Mesendoderm (in vitro differentiated cells): ENCODE measurements at regions not wholly inside any gene's neighbourhood (a gene's known extent, or its start where the extent isn't known, plus 50 kb on each side); places are given as distances from the start of the nearest gene placed in this dataset.

ENCODE experiments used
- DNase-seq: peaks from one replicate; pipeline ENCODE4 v3.0.0; 2013
- H2AK5ac ChIP-seq: 2 replicates; pipeline ENCODE4 v1.6.1; 2013; ENCODE audit warnings: low read length, inconsistent platforms
- H2BK120ac ChIP-seq: 2 replicates; pipeline ENCODE4 v1.6.1; 2013; ENCODE audit warnings: low read depth, mild to moderate bottlenecking, low read length, moderate library complexity, mixed read lengths
- H2BK15ac ChIP-seq: replicated peaks from 2 replicates; pipeline ENCODE4 v1.6.1; 2013; ENCODE audit warnings: low read depth, mild to moderate bottlenecking, moderate library complexity
- H2BK5ac ChIP-seq: 2 replicates; pipeline ENCODE4 v1.6.1; 2013; ENCODE audit warnings: low read length, inconsistent platforms
- H3K18ac ChIP-seq: 2 replicates; pipeline ENCODE4 v1.6.1; 2013; ENCODE audit warnings: mild to moderate bottlenecking, low read length, mixed read lengths
- H3K23ac ChIP-seq: one replicate; pipeline ENCODE4 v1.6.1; 2013; ENCODE audit warnings: low read length
- H3K27ac ChIP-seq: 2 replicates; pipeline ENCODE4 v1.5.1; 2013; ENCODE audit warnings: low read depth, mild to moderate bottlenecking, inconsistent platforms, low read length, moderate library complexity
- H3K27me3 ChIP-seq: 2 replicates; pipeline ENCODE4 v1.6.1; 2013; ENCODE audit warnings: low read length, control low read depth, mild to moderate bottlenecking, inconsistent platforms; ENCODE audit not compliant: insufficient read depth, poor library complexity
- H3K36me3 ChIP-seq: 2 replicates; pipeline ENCODE4 v1.6.1; 2013; ENCODE audit warnings: low read length, inconsistent platforms; ENCODE audit not compliant: control insufficient read depth, insufficient read depth
- H3K4ac ChIP-seq: one replicate; pipeline ENCODE4 v1.6.1; 2013; ENCODE audit warnings: low read depth, mild to moderate bottlenecking, low read length, moderate library complexity
- H3K4me1 ChIP-seq: 2 replicates; pipeline ENCODE4 v1.6.1; 2013; ENCODE audit warnings: low read depth, low read length, inconsistent platforms; ENCODE audit not compliant: control insufficient read depth
- H3K4me2 ChIP-seq: 2 replicates; pipeline ENCODE4 v1.6.1; 2013; ENCODE audit warnings: low read length
- H3K4me3 ChIP-seq: 2 replicates; pipeline ENCODE4 v1.5.1; 2013; ENCODE audit warnings: mild to moderate bottlenecking, low read length
- H3K56ac ChIP-seq: one replicate; pipeline ENCODE4 v1.6.1; 2013; ENCODE audit warnings: low read length
- H3K79me1 ChIP-seq: 2 replicates; pipeline ENCODE4 v1.6.1; 2013; ENCODE audit warnings: low read length, inconsistent platforms
- H3K79me2 ChIP-seq: 2 replicates; pipeline ENCODE4 v1.6.1; 2013; ENCODE audit warnings: mild to moderate bottlenecking, low read length; ENCODE audit not compliant: control insufficient read depth, insufficient read depth
- H3K9ac ChIP-seq: 2 replicates; pipeline ENCODE4 v1.6.1; 2013; ENCODE audit warnings: low read length, inconsistent platforms
- H4K5ac ChIP-seq: one replicate; pipeline ENCODE4 v1.6.1; 2013; ENCODE audit warnings: low read length
- H4K8ac ChIP-seq: one replicate; pipeline ENCODE4 v1.6.1; 2013; ENCODE audit warnings: low read depth, mild to moderate bottlenecking, control low read depth, low read length, moderate library complexity
- WGBS: extraction: QIAGEN DNeasy Blood & Tissue Kit; methylation state at CpG from one replicate; pipeline ENCODE4 v1.1.7; 2013; ENCODE audit warnings: low lambda C conversion rate, missing lambda C conversion rate; ENCODE audit not compliant: insufficient coverage; ENCODE audit errors: extremely low coverage; 5-methylcytosine and 5-hydroxymethylcytosine counted together

DNA sequence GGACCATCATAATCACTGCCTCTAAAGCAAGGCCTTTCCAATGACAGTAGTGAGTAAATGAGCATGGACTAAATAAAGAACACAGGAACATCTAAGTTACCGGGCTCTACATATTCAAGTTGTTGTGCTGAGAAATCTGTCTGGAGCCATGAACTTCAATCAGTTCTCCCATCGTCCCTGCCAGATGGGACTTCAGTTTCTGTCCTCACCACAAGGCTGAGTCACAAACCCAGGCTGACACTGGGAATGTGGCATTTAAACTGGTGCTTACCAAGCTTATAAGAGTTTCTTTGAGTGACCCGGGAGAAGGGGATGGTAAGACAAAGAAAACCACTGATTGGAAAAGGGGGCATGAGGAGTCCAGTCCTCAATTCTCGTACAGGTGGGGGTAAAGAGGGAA lies 497.0 kb downstream of the MAFB start:
- H4K5ac ChIP-seq, result no peak overlapping the region
- H3K18ac ChIP-seq, result no peak overlapping the region
- DNase-seq, result no peak
- no peaks in the 10 kb centered on the region for H3K4me1 ChIP-seq
- H3K23ac ChIP-seq, result no peak overlapping the region
- no peaks in the 10 kb centered on the region for H3K27me3 ChIP-seq
- H4K8ac ChIP-seq, result no peak overlapping the region
- H2AK5ac ChIP-seq, result no peak overlapping the region
- H3K27ac ChIP-seq, result no peak overlapping the region
- no peak overlapping the region for H3K4me2 ChIP-seq
- no peak overlapping the region for H2BK120ac ChIP-seq
- H3K56ac ChIP-seq, result no peak overlapping the region
- H3K36me3 ChIP-seq, result no peaks in the 10 kb centered on the region
- no peaks in the 10 kb centered on the region for H3K79me2 ChIP-seq
- no peak overlapping the region for H2BK5ac ChIP-seq
- H2BK15ac ChIP-seq, result no peak overlapping the region
- WGBS, result no CpG with 5 or more reads among the region's 4 CpGs
- H3K9ac ChIP-seq, result no peak overlapping the region
- no peak overlapping the region for H3K4ac ChIP-seq
- no peaks in the 10 kb centered on the region for H3K79me1 ChIP-seq
- no peak overlapping the region for H3K4me3 ChIP-seq

DNA sequence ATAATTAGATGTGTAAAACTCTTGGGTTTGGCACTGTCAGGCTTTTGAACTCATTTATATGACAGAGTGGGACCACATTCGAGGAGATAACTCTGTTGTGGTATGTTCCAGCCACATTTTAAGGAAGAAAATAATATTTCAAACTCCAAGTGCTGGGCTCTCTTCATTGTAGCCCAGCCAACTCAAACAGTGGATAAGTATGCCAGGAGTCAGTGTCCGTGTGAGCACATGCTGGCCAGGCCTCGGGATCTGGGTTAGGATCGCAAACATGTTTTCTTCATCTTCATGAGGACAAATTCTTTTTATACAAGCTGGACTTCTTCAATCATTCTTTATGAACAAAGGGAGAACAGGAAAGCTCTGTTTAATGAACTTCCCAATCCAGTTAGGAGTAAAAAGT lies 497.5 kb downstream of the MAFB start:
- Histone ChIP-seq H3K4me2 (no peak overlapping the region), H3K79me1 (no peaks in the 10 kb centered on the region), H3K36me3 (no peaks in the 10 kb centered on the region), H3K79me2 (no peaks in the 10 kb centered on the region), H3K4me3 (no peak overlapping the region), H3K4me1 (no peaks in the 10 kb centered on the region), H2BK15ac (no peak overlapping the region), H3K9ac (no peak overlapping the region), H3K27ac (no peak overlapping the region), H3K4ac (no peak overlapping the region), H3K23ac (no peak overlapping the region), H2BK5ac (no peak overlapping the region), H4K8ac (no peak overlapping the region), H3K27me3 (no peaks in the 10 kb centered on the region), H2AK5ac (no peak overlapping the region), H3K56ac (no peak overlapping the region), H4K5ac (no peak overlapping the region), H2BK120ac (no peak overlapping the region), H3K18ac (no peak overlapping the region)
- WGBS, result no CpG with 5 or more reads among the region's 4 CpGs
- no peak for DNase-seq

DNA sequence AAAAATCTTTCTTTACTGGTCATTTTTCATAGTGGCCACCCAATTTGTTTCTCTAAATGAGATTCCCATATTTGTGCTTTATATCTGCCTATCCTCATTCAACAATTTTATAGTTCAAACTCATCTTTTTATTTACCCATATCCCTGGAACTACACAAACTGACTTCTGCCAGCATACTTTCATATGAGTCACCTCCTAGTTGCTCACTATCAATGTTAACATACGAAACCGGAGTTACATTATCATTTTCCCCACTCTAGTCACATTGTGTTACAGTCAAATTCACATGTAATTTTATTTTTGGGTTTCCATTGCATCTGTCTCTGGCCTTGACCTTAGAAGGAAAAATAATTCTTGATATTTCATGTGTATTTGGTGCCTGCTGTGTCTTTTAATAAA lies 499.4 kb downstream of the MAFB start:
- no peak overlapping the region for H3K27ac ChIP-seq
- no peak for DNase-seq
- no peak overlapping the region for H2AK5ac ChIP-seq
- no peak overlapping the region for H2BK15ac ChIP-seq
- no peak overlapping the region for H3K9ac ChIP-seq
- no peaks in the 10 kb centered on the region for H3K4me1 ChIP-seq
- no peak overlapping the region for H3K4ac ChIP-seq
- no CpG with 5 or more reads among the region's 2 CpGs for WGBS
- H2BK5ac ChIP-seq, result no peak overlapping the region
- H3K18ac ChIP-seq, result no peak overlapping the region
- no peaks in the 10 kb centered on the region for H3K36me3 ChIP-seq
- no peak overlapping the region for H4K5ac ChIP-seq
- no peak overlapping the region for H3K4me3 ChIP-seq
- no peaks in the 10 kb centered on the region for H3K79me2 ChIP-seq
- no peak overlapping the region for H3K23ac ChIP-seq
- H3K4me2 ChIP-seq, result no peak overlapping the region
- no peaks in the 10 kb centered on the region for H3K27me3 ChIP-seq
- H2BK120ac ChIP-seq, result no peak overlapping the region
- no peak overlapping the region for H3K56ac ChIP-seq
- no peaks in the 10 kb centered on the region for H3K79me1 ChIP-seq
- H4K8ac ChIP-seq, result no peak overlapping the region

DNA sequence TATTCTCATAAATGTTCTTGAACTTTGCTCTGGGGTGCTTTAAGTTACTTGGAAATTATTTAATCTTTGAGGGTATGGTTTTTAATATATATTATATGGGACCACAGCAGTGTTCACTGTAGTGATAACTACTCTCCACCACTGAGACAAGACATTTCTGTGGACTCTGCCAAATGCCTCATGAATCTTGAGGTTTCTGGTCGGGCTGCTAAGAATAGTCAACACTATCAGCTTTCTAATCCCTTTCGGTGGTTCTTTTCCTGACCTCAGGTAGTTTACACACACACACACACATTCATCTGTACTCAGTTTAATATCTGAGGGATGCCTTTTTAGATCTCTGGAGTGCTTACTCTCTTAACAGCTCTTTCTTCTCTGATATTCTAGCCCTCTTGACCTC lies 500.7 kb downstream of the MAFB start:
- Histone ChIP-seq H3K27me3 (no peaks in the 10 kb centered on the region), H3K9ac (no peak overlapping the region), H3K4me2 (no peak overlapping the region), H4K5ac (no peak overlapping the region), H2BK15ac (no peak overlapping the region), H3K23ac (no peak overlapping the region), H3K79me1 (no peaks in the 10 kb centered on the region), H3K4me3 (no peak overlapping the region), H3K79me2 (no peaks in the 10 kb centered on the region), H2AK5ac (no peak overlapping the region), H3K4me1 (no peaks in the 10 kb centered on the region), H3K4ac (no peak overlapping the region), H3K27ac (no peak overlapping the region), H3K18ac (no peak overlapping the region), H3K36me3 (no peaks in the 10 kb centered on the region), H4K8ac (no peak overlapping the region), H2BK120ac (no peak overlapping the region), H2BK5ac (no peak overlapping the region), H3K56ac (no peak overlapping the region)
- DNase-seq, result no peak
- WGBS, result no CpG with 5 or more reads among the region's 2 CpGs

DNA sequence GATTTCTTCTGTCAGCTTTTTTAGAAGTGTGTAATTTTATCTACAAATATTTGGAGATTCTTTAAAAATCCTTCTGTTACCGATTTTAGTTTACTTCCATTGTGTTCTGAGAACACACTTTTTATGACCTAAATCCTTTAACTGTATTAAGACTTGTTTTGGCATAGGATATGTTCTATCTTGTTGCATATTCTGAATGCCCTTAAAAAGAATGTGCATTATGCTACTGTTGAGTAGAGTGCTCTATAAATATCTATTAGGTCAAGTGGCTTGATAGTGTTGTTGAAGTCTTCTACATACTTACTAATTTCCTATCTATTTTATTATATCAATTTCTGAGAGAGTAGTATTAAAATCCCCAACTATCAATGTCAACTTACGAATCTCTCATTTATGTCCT lies 502.2 kb downstream of the MAFB start:
- no peak overlapping the region for H3K9ac ChIP-seq
- H2AK5ac ChIP-seq, result no peak overlapping the region
- H4K8ac ChIP-seq, result no peak overlapping the region
- no peaks in the 10 kb centered on the region for H3K79me2 ChIP-seq
- H2BK120ac ChIP-seq, result no peak overlapping the region
- no peak overlapping the region for H3K23ac ChIP-seq
- no peaks in the 10 kb centered on the region for H3K79me1 ChIP-seq
- H3K56ac ChIP-seq, result no peak overlapping the region
- H3K18ac ChIP-seq, result no peak overlapping the region
- H3K4me1 ChIP-seq, result no peaks in the 10 kb centered on the region
- H3K27me3 ChIP-seq, result no peaks in the 10 kb centered on the region
- H4K5ac ChIP-seq, result no peak overlapping the region
- H3K36me3 ChIP-seq, result no peaks in the 10 kb centered on the region
- no peak overlapping the region for H2BK5ac ChIP-seq
- H3K27ac ChIP-seq, result no peak overlapping the region
- no peak overlapping the region for H2BK15ac ChIP-seq
- no peak overlapping the region for H3K4ac ChIP-seq
- no peak overlapping the region for H3K4me3 ChIP-seq
- no peak for DNase-seq
- no peak overlapping the region for H3K4me2 ChIP-seq
- no CpG with 5 or more reads among the region's 2 CpGs for WGBS

DNA sequence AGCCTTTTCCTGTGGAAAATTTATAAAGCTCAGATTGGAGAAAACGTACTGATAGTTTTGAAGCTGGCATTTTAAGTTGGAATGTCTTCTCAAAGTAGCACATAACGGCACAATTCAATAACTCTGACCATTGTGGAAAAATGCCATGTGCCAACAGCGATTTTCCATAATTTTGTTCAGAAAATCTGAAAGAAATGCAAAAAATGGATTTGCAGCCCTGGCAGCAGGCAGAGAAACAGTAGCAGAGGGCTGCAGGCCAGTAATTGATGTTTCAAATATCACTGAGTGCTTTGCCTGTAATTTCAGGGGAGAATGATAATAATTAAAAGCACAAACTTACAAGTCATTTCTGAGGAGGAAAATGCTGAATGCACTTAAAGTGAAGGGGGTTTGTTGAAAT lies 507.4 kb downstream of the MAFB start:
- H3K4ac ChIP-seq, result no peak overlapping the region
- no peak overlapping the region for H3K56ac ChIP-seq
- no peaks in the 10 kb centered on the region for H3K79me1 ChIP-seq
- no peak overlapping the region for H3K27ac ChIP-seq
- H3K4me2 ChIP-seq, result no peak overlapping the region
- no CpG with 5 or more reads among the region's 3 CpGs for WGBS
- H3K79me2 ChIP-seq, result no peaks in the 10 kb centered on the region
- no peak overlapping the region for H2BK15ac ChIP-seq
- no peaks in the 10 kb centered on the region for H3K36me3 ChIP-seq
- H2BK5ac ChIP-seq, result no peak overlapping the region
- H3K27me3 ChIP-seq, result no peaks in the 10 kb centered on the region
- no peak overlapping the region for H3K4me3 ChIP-seq
- H4K5ac ChIP-seq, result no peak overlapping the region
- no peak overlapping the region for H2AK5ac ChIP-seq
- H3K23ac ChIP-seq, result no peak overlapping the region
- no peak overlapping the region for H2BK120ac ChIP-seq
- H3K18ac ChIP-seq, result no peak overlapping the region
- no peak overlapping the region for H3K9ac ChIP-seq
- no peak for DNase-seq
- H3K4me1 ChIP-seq, result no peaks in the 10 kb centered on the region
- H4K8ac ChIP-seq, result no peak overlapping the region
